A172 (cell line): ENCODE measurements at regions not wholly inside any gene's neighbourhood (a gene's known extent, or its start where the extent isn't known, plus 50 kb on each side); places are given as distances from the start of the nearest gene placed in this dataset.
"Not testable (repeated sequence)": the region's sequence is repeated elsewhere in the genome, so short reads cannot be mapped to it uniquely, and the experiment has no call there.

ENCODE experiments used
- DNase-seq: peaks from one replicate; pipeline ENCODE4 v3.0.0-alpha.2; 2015; ENCODE audit warnings: low spot score

DNA sequence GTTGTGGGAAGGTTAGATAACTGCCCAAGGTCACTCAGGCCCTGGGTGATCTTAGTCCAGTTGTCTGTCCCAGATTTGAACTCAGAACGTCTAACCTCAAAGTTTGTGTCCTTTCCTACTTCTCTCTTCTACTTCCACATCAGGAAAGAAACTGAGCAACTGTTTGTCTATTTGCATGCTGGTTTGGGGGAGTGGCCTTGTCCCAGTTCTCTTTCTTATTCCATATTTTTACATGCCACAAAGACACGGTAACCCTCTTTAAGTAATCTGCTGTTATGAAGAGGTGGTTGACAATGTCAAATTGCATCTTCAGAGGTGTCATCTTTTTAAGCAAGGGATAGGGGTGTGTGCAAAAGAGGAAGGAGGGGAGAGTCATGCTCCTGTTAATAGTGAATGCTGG is 432.5 kb downstream of the HS3ST3B1 start:
- DNase-seq = no peak

DNA sequence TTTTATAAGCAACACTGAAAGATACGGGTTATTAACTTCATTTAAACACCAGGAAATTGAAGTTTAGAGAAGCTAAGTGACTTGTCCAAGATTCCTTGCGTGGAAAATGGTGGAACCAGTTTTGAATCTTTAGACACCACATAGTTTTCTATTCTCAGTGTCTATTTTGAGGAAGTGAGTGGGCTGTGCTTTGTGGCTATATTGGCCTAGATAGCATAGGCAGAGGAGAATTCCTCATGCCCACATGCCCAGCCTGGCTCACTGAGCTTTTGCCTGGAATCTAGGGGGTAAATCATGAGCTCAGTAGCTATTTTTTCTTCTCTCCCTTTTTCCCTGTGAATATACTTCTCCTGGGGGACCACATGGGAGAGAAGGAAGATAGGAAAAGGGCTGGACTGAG is 431.3 kb downstream of the HS3ST3B1 start:
- DNase-seq = no peak

DNA sequence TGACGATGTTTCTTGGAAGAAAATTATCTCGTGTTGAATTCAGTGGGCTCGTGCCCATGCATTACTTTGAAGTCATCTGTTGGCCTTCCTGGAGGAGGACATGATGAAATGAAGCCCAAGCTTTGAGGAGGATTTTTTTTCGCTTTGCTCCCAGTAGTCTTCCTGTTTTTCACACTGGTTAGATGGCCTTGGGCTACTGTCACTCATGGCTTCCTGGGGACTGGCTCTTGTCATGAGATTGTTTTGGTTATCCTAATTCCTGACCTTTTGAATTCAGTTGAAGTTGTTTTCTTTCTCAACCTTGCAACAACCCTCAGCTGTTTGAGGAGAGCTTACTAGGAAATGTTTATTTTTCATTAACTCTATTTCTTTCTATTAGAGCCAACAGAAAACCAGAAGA is 430.7 kb downstream of the HS3ST3B1 start:
- DNase-seq = no peak

DNA sequence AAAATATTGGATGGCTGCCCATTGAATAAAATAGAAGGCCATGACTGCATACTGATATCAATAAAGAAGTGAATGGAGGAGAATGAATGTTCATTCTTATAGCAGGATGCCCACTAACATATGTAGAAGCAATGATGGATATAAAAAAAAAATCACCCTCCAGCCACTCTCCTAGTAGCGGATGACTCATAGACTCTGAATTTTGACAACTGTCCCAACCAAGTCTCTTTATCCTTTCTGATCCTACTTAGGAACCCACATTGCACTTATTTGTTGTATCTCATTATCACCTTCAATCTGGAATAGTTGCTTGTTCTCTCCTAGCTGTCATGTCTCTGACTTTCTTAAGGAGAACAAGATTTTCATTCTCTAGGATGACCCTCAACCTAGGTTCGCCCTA is 429.9 kb downstream of the HS3ST3B1 start:
- no peak for DNase-seq

DNA sequence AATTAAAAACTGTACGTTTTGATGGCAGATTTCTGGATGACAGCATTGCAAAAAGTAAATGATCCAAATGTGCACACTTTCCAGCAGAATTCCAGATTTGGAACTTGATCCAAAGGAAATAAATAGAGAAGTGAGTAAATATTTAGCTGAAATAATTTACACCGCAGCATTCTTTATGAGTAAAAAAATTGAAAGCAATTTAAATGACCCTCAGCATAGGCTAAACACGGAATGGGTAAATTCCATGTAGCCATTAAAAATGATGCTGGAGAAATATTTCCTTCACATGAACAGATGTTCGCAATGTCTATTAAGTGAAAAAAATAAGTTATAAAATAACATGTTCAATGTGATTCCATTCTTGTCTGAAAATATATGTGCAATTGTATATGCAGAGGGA is 424.8 kb downstream of the HS3ST3B1 start:
- DNase-seq = no peak

DNA sequence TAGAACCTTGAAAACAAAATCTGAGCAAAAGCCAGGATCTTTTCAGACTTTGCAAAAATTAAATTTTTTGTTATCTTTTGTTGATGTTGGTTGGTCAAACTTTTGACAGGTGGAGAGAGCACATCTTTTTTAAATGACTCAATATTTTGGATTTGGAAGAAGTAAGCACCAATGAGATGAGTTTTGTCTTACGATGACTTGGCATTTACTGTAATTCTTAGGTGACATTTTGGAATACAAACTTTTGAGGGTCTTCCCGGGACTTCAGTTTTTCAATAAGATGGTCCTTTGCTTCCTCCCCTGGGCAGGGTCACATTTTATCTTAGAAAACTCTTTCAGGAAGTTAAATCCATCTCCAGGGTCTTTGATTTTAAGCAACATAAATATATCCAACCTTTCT is 423.9 kb downstream of the HS3ST3B1 start:
- DNase-seq = no peak

DNA sequence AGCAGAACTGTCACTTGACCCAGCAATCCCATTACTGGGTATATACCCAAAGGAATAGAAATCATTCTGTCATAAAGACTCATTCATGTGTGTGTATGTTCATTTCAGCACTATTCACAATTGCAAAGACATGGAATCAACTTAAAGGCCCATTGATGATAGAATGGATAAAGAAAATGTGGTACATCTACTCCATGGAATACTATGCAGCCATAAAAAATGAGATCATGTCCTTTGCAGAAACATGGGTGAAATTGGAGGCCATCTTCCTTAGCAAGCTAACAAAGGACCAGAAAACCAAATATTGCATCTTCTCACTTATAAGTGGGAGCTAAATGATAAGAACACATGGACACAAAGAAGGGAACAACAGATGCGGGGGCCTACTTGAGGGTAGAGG is 422.5 kb downstream of the HS3ST3B1 start:
- DNase-seq = not testable (repeated sequence)

DNA sequence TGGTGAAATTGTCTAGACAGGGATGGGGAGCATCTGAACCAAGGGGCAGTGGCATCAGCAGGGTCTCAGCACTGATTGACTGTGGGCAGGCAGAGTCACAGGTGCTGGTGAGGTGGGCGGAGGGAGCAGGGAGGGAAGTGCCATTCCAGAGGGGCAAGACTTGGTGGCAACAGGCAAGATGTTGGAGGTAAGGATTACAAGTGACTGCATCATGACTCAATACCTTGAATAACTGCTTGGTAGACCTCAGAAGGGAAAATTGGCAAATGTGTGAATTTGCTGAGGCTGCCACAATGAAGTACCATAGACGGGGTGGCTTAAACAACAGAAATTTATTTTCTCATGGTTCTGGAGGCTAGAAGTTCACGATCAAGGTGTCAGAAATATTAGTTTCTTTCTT is 419.1 kb downstream of the HS3ST3B1 start:
- no peak for DNase-seq

DNA sequence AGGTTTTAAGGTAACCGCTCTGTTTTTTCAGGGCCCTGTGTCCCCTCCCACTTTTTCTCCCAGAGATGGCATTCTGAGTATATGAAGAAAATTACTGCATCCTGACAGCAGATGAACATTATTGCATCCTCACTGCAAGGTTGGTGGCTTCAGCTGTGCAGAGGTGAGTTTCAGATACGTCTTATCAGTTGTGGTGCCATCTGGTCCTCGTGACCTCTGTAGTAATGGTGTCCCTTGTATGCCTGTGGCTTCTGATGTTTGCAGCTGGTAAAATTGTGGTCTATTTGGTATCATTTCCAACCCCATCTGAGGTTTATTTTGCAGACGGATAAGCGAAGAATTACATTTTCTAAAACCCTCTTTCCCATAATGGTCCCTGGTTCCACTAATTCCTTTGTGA is 417.0 kb downstream of the HS3ST3B1 start:
- DNase-seq = no peak

DNA sequence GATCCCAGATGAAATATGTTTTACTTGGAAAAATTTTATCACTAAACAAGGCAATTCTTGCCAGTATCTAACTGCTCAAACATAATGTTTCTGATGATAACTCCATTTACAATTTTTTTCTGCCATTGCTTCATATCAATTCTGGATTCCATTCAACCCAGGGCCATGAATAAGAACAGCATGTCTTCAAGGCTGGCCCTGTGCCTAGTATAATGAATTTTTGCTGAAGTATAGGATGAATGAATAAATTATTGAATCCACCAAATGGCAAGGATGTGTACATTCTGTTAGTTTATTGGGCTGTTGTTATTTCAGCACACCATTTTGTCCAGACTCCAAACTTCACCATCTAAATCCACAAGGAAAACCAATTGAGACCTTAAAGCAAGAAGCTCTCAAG is 414.7 kb downstream of the HS3ST3B1 start:
- DNase-seq = no peak

DNA sequence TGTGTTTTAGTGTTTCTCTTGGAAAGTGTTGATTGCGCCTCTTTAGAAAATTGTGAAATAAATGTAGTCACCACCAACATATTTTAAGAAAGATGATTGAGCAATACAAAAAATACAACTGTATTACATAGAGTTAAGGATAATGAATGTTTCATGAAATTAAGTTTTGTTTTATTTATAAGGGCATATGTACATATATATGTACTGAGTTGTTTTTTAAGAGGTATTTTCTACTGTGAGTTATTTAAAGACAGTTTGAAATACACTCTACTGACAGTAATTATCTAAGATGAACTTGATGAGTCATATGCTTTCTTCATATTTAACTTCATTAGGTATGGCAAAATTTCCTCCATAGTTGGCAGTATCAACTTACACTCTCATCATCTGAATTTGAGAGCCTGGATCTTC is 411.7 kb downstream of the HS3ST3B1 start:
- DNase-seq = no peak

DNA sequence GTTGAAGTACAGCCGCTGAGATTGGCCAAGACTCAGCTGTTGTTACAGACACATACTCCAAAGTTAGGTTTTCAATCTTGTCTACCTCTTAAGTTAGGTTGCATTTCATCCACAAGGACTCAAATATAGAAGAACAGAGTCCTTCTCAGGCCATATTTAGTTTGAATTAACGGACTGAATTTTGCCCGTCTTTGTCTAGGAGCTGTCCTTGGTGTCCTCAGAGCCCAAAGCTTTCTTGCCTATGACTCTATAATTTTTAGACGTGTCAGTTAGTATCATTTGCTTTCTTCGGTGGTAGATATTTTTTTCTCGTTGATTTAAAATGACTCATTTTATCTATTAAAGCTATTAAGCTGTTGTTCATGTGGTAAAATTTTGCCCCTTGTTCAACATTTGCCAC is 403.2 kb downstream of the HS3ST3B1 start:
- DNase-seq = no peak

DNA sequence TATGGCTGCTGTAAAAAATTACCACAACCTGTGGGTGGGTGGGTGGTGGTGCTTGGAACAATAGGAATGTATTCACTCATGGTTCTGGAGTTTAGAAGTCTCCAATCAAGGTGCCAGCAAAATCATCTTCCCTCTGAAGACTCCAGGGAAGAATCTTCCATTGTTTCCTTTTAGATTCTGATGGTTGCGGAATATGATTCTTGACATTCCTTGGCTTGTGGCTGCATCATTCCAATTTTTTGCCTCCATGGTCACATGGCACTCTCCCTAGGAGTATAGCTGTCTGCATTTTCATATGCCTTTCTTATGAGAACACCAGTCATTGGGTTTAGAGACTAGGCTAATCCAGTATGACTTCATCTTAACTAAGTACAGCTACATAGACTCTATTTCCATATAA is 401.0 kb downstream of the HS3ST3B1 start:
- no peak for DNase-seq

DNA sequence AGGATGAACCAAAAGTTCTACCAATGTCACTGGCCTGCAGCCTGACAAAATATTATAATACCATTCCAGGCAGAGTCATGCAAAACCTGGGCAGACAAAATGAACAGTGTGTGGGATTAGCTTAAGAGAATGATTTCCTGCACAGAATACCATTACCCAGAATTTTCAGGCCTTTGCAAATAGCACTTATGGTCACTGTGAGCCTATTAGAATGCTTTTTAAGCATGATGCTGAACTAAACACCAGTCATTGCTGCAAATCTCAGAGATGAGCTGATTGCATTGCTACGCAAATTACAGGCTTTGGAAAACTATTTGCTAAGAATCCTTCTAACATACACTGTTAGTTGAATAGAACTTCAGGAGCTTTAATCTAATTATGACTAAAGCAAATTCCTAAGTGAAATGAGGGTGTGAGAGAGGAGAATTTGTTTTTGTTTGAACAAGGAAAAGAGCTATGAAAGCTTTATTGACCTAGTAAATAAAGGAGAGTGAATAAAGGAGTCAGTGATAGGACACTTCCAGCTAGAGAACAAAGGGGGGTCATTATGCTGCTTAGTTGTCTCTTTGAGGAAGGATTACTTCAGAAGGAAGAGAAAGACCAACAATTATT is 398.8 kb downstream of the HS3ST3B1 start:
- DNase-seq = no peak

DNA sequence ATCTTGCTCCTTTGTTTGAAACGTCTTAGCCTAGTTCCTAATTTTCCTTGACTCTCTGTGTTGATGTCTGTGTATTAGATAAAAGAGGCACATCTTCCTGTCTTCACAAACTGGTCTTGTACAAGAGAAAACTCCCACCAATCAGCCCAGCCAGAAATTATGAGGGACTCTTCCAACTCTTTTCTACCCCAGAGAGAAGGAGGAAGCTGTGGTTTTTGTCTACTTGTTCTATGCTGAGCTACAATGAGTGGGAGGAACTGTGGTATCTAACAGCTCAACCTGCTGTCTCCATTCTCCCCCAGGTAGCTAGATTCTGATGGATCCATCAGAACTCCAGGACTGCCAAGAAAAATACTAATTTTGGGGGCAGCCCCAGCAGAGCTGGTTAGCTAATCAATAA is 392.5 kb downstream of the HS3ST3B1 start:
- no peak for DNase-seq

DNA sequence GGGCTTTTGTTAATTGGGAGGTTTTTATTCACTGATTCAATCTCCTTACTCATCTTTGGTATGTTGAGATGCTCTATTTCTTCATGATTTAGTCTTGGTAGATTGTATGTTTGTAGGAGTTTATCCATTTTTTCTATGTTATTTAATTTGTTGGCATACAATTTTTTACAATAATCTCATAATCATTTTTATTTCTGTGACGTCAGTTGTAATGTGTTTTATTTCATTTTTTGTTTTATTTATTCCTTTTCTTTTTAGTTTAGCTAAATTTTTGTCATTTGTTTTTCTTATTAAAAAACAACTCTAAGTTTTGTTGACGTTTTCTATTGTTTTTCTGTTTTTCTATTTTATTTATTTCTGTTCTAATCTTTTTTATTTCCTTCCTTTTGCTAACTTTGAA is 389.8 kb downstream of the HS3ST3B1 start:
- no peak for DNase-seq

DNA sequence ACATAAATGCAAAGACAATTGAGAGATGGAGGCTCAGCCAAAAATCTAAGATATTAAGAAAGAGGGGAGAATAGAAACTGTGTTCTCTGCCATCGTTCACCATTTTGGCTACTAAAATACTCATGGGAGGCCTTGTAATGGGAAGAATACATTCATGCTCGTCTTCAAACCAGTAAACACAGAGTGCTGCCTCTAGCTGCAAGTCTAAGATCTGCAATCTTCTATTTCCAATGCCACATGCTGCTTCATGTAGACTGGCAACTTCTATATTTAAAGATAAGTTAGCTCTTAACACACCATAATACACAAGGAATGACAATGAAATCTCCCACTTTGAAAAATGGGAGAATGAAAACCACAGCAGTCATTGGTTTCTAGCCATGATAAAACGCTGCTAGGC is 387.3 kb downstream of the HS3ST3B1 start:
- DNase-seq = no peak

DNA sequence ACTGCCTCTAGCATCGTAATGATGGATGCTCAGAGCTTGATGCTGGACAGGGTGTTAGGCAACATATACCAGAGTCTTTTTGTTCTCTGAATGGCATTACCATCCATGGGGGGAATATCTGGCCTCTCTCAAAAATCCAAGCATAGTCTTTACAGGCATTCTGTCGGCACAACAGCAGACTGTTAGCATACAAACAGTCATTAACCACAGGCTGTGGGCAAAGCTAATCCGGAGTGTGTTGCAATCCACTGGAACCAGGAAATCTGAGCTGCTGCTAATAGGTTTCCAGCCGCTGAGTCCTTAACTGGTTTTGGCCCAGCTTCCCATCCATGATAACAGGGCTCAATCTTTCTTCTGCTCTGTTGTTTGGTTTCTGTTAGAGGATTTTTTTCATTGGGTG is 371.9 kb downstream of the HS3ST3B1 start:
- DNase-seq = no peak

DNA sequence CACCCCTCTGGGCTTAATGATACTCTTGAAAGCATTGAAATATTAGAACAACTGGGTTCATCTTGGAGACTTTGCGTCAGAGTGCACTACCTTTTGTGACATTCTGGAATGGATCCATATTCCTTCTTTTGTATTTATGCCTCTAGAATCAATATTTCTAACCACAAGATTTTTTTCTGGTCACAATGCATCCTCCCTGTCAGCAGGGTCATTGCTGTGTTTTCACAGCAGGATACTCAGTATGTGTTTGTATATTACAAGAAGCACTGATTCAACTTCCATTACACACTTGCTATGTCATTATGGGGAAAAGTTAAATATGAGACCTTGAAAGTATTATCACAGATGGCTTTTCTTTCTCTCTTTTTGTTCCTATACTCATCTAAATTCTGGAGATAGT is 370.0 kb downstream of the HS3ST3B1 start:
- no peak for DNase-seq

DNA sequence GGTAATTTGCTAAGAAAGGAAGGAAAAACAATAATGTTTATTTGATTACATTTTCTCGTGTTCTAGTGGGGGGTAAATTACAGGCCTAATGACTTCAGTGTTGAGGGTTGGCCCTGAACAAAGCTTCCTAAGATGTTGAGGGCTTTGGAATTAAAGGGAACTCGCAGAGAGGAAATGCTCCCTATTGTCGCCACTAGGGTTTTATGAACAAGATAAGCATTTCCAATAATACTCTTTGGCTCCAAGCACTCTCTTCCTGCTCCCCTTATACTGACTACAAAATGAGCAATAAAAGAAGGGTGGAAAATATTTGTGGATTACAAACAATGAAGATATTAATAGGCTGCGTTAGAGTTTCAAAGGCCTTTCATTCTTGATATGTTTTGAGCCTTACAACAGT is 363.6 kb downstream of the HS3ST3B1 start:
- DNase-seq = no peak

DNA sequence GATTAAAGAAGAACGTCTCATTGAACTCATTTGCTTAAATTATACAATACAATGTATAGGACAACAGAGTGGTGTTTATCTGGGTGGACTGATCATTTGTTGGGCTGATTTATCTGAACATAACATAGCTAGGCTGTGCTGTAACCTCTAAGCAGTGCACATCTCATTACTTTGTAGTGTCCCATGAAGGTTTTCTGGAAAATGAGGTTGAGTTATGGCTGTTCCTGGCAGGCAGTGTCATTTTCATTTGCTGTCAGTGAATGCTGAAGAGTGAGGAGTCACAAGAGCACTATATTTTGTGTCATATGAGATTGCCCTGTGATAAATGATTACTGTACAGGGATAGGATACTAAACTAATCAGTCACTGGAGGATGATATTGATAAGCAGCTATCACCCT is 340.2 kb downstream of the HS3ST3B1 start:
- no peak for DNase-seq

DNA sequence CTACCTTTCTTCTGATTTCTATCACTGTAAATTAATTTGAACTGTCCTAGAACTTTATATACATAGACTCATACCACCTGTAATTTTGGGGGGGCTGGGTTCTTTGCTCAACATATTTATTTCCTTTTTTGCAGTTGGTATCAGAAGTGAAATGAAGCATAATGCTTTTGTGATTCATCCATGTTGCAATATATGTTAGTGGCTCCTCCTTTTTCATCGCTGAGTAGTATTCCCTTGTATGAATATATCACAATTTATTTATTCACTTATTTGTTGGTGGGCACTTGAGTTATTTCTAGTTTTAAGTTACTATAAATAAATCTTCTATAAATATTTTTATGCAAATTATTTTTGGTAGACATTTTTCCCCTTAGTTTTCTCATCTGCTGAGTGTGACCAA is 336.4 kb downstream of the HS3ST3B1 start:
- DNase-seq = no peak

DNA sequence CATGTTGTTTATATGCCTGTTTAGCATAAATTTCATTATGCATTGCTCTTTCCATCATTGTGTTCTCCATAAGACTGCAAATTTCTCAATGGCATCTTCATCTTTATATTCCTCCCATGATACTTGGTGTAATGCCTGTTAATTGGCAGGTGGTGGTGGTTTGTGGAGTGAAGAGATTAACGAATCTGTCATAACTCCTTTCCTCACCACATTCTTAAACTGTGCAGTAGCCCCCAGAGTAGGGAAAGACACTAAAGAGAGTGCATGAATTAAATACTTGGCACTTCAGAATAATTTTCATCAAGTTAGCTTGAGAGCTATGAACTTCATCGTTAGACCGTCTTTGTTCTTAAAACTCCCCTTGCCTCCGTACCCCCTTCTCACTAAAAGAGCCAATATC is 329.7 kb downstream of the HS3ST3B1 start:
- DNase-seq = no peak

DNA sequence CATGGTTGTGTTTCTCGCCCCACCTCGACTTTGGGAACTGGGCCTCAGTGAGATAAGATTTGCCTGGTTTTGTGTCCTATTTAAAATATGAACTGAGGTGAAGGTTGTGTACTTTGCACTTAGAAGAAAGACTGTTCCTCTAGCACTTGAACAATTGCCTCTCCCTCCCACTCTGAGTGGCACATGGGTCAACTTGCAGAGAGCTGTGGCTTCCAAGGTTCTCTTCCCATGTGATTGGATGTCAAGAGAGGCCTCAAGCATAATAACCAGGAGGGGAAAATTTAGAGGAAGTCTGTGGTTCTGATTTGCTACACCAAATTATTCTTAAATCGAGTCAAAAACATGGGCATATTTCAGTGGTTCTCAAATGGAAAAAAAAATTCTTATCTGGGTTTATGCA is 329.2 kb downstream of the HS3ST3B1 start:
- DNase-seq = no peak

DNA sequence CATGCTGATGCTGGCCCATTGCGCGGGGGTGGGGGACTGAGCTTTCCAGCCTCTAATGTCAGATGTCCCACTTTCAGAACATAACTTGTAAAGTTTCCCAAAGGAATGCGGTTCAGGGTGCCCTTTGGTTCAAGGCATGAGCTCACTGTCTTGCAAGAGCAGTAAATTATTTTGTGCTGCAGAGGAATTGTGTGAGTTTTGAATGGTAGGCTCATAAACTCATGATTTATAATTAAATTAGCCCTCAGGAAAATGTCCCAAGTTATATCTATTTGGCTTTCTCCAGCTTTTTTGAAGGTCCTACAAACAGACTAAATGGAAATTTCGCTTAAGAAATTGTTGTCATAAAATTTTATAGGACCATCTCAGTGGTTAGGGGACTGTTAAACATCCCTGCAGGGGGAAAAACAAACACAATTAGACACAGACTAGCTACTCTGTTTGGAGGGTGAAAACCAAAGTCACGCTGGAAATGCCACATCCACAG is 321.8 kb downstream of the HS3ST3B1 start:
- DNase-seq = peak; percentile 16
